Vagina (tissue), 2 donors: ENCODE measurements at regions not wholly inside any gene's neighbourhood (a gene's known extent, or its start where the extent isn't known, plus 50 kb on each side); places are given as distances from the start of the nearest gene placed in this dataset.

ENCODE experiments used
- POLR2AphosphoS5 ChIP-seq, 2 donors: sonication (generic); formaldehyde crosslinking; IDR thresholded peaks; one replicate each; pipeline ENCODE4 v1.9.0; 2017; ENCODE audit warnings: antibody characterized with exemption in 2 of 2, mild to moderate bottlenecking in 2 of 2, low read depth in 1 of 2; ENCODE audit not compliant: insufficient read depth in 1 of 2
- TF ChIP-seq, protein P1 (sequence below), 3 experiments: fragments of 450-650 bp in 2 of 3; fragments of 200-600 bp in 1 of 3; sonication (generic) in 1 of 3; IDR thresholded peaks; one replicate each; pipeline ENCODE4 v1.5.1; 2017 to 2019; ENCODE audit warnings: antibody characterized with exemption in 3 of 3, mild to moderate bottlenecking in 2 of 3, moderate library complexity in 2 of 3

DNA sequence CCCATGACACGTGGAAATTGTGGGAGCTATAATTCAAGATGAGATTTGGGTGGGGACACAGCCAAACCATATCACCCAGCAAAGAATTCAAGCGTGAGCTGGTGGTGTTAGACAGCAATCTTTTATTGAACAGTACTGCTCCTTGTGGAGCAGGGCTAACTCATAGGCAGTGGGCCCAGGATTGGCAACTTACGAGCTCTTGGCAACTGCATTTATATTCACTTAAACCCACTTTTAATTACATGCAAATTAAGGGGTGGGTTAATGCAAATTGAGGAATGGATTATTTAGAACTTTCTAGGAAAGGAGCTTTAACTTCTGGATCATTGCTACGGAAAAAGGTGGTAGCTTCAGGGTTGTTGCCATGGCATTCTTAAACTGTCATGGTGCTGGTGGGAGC, 135.6 kb upstream of the KAZN start:
- TF ChIP-seq, protein P1, sequence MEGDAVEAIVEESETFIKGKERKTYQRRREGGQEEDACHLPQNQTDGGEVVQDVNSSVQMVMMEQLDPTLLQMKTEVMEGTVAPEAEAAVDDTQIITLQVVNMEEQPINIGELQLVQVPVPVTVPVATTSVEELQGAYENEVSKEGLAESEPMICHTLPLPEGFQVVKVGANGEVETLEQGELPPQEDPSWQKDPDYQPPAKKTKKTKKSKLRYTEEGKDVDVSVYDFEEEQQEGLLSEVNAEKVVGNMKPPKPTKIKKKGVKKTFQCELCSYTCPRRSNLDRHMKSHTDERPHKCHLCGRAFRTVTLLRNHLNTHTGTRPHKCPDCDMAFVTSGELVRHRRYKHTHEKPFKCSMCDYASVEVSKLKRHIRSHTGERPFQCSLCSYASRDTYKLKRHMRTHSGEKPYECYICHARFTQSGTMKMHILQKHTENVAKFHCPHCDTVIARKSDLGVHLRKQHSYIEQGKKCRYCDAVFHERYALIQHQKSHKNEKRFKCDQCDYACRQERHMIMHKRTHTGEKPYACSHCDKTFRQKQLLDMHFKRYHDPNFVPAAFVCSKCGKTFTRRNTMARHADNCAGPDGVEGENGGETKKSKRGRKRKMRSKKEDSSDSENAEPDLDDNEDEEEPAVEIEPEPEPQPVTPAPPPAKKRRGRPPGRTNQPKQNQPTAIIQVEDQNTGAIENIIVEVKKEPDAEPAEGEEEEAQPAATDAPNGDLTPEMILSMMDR (IDR thresholded peaks at IDR 0.05) = no peak
- no peak for TF ChIP-seq POLR2AphosphoS5 (IDR thresholded peaks at IDR 0.05; ENCODE audit: insufficient read depth in 1 of 2, low read depth in 1 of 2)
